ENCODE measurements at regions not wholly inside any gene's neighbourhood (a gene's known extent, or its start where the extent isn't known, plus 50 kb on each side); places are given as distances from the start of the nearest gene placed in this dataset.

GRCh38 chr6:134431421-134431859 is 113.5 kb upstream of the SGK1 start:
- peak overlapping the region in 1 of 2 experiments; percentile 18 for H3K14ac ChIP-seq (ENCODE audit: low read length in 2 of 2)
- no peak overlapping the region for H3K4me2 ChIP-seq (ENCODE audit: low read length, poor library complexity, severe bottlenecking)
- no peak overlapping the region for H2AFZ ChIP-seq (ENCODE audit: low read depth, low read length)
- H3K27me3 ChIP-seq (ENCODE audit: control insufficient read depth in 1 of 2, insufficient read depth in 1 of 2, low read length in 2 of 2) = no peaks in the 10 kb centered on the region
- H3K27ac ChIP-seq (ENCODE audit: low read length, poor library complexity, severe bottlenecking) = no peak overlapping the region
- no peak overlapping the region for H3K23ac ChIP-seq (ENCODE audit: low read length in 2 of 2)
- peaks cover under 1% of the 10 kb centered on the region for H3K4me1 ChIP-seq (ENCODE audit: control insufficient read depth, insufficient read depth, low read depth, low read length)
- H3K4me3 ChIP-seq (ENCODE audit: insufficient read depth in 1 of 2, low read depth in 1 of 2, low read length in 2 of 2) = no peak overlapping the region
- DNase-seq = no peak
- no peak overlapping the region for H2BK120ac ChIP-seq (ENCODE audit: low read depth, low read length)
- no peak overlapping the region for H3K9ac ChIP-seq (ENCODE audit: low read length)
- H3K79me1 ChIP-seq (replicated peaks; ENCODE audit: low read length, poor library complexity, severe bottlenecking) = no peaks in the 10 kb centered on the region
- H4K91ac ChIP-seq (ENCODE audit: low read length) = no peak overlapping the region
- no peak overlapping the region for H2BK5ac ChIP-seq (ENCODE audit: low read depth, low read length, poor library complexity, severe bottlenecking)
- 25% methylated on average over 2 of the region's 3 CpGs for WGBS
- H4K8ac ChIP-seq (ENCODE audit: low read length) = no peak overlapping the region
- no peak overlapping the region for H2AK5ac ChIP-seq (ENCODE audit: low read length, severe bottlenecking)
- H3K36me3 ChIP-seq (ENCODE audit: control insufficient read depth in 1 of 2, insufficient read depth in 2 of 2, low read depth in 1 of 2, low read length in 2 of 2) = no peaks in the 10 kb centered on the region
- H3K9me3 ChIP-seq (ENCODE audit: control insufficient read depth, low read length) = no peaks in the 10 kb centered on the region
- no peak overlapping the region for H2BK12ac ChIP-seq (ENCODE audit: low read length in 2 of 2)
- no peak overlapping the region for H2BK15ac ChIP-seq (ENCODE audit: low read depth, poor library complexity, severe bottlenecking)
- no peak overlapping the region for H3K18ac ChIP-seq (ENCODE audit: low read depth in 1 of 2, low read length in 2 of 2)
- H3K4ac ChIP-seq (ENCODE audit: low read depth in 1 of 2, low read length in 2 of 2) = no peak overlapping the region

- no peak overlapping the region for H3K9ac ChIP-seq (ENCODE audit: low read length)
Measured at GRCh38 chr6:134429861-134430380, 112.0 kb upstream of the SGK1 start.

GRCh38 chr6:134427721-134428120 is 109.8 kb upstream of the SGK1 start:
- Histone ChIP-seq H4K91ac (ENCODE audit: low read length) (no peak overlapping the region), H3K14ac (ENCODE audit: low read length in 2 of 2) (no peak overlapping the region), H3K27me3 (ENCODE audit: control insufficient read depth in 1 of 2, insufficient read depth in 1 of 2, low read length in 2 of 2) (no peaks in the 10 kb centered on the region), H3K4me1 (ENCODE audit: control insufficient read depth, insufficient read depth, low read depth, low read length) (peaks cover 3% of the 10 kb centered on the region), H3K9ac (ENCODE audit: low read length) (no peak overlapping the region), H2BK15ac (ENCODE audit: low read depth, poor library complexity, severe bottlenecking) (no peak overlapping the region), H3K18ac (ENCODE audit: low read depth in 1 of 2, low read length in 2 of 2) (no peak overlapping the region), H3K4me2 (ENCODE audit: low read length, poor library complexity, severe bottlenecking) (no peak overlapping the region), H4K8ac (ENCODE audit: low read length) (no peak overlapping the region), H3K27ac (ENCODE audit: low read length, poor library complexity, severe bottlenecking) (no peak overlapping the region), H2BK120ac (ENCODE audit: low read depth, low read length) (no peak overlapping the region), H3K9me3 (ENCODE audit: control insufficient read depth, low read length) (no peaks in the 10 kb centered on the region), H3K4ac (ENCODE audit: low read depth in 1 of 2, low read length in 2 of 2) (no peak overlapping the region), H2BK5ac (ENCODE audit: low read depth, low read length, poor library complexity, severe bottlenecking) (no peak overlapping the region), H2AFZ (ENCODE audit: low read depth, low read length) (no peak overlapping the region), H2AK5ac (ENCODE audit: low read length, severe bottlenecking) (peak overlapping the region; percentile 49), H3K4me3 (ENCODE audit: insufficient read depth in 1 of 2, low read depth in 1 of 2, low read length in 2 of 2) (no peak overlapping the region), H3K23ac (ENCODE audit: low read length in 2 of 2) (no peak overlapping the region), H3K79me1 (replicated peaks; ENCODE audit: low read length, poor library complexity, severe bottlenecking) (no peaks in the 10 kb centered on the region), H2BK12ac (ENCODE audit: low read length in 2 of 2) (no peak overlapping the region), H3K36me3 (ENCODE audit: control insufficient read depth in 1 of 2, insufficient read depth in 2 of 2, low read depth in 1 of 2, low read length in 2 of 2) (no peaks in the 10 kb centered on the region)
- DNase-seq = no peak
- WGBS = 83% methylated on average over 1 of the region's 1 CpG

More at GRCh38 chr6:134429861-134430380, 112.0 kb upstream of the SGK1 start:
- Histone ChIP-seq H2BK120ac (ENCODE audit: low read depth, low read length) (no peak overlapping the region), H3K27me3 (ENCODE audit: control insufficient read depth in 1 of 2, insufficient read depth in 1 of 2, low read length in 2 of 2) (no peaks in the 10 kb centered on the region), H3K79me1 (replicated peaks; ENCODE audit: low read length, poor library complexity, severe bottlenecking) (no peaks in the 10 kb centered on the region), H3K9me3 (ENCODE audit: control insufficient read depth, low read length) (no peaks in the 10 kb centered on the region), H2BK5ac (ENCODE audit: low read depth, low read length, poor library complexity, severe bottlenecking) (no peak overlapping the region), H2BK12ac (ENCODE audit: low read length in 2 of 2) (peak overlapping the region in 1 of 2 experiments; percentile 18), H3K27ac (ENCODE audit: low read length, poor library complexity, severe bottlenecking) (no peak overlapping the region), H2BK15ac (ENCODE audit: low read depth, poor library complexity, severe bottlenecking) (no peak overlapping the region), H3K4ac (ENCODE audit: low read depth in 1 of 2, low read length in 2 of 2) (no peak overlapping the region), H4K91ac (ENCODE audit: low read length) (no peak overlapping the region), H2AFZ (ENCODE audit: low read depth, low read length) (no peak overlapping the region), H3K23ac (ENCODE audit: low read length in 2 of 2) (no peak overlapping the region), H3K4me1 (ENCODE audit: control insufficient read depth, insufficient read depth, low read depth, low read length) (peaks cover 1% of the 10 kb centered on the region), H4K8ac (ENCODE audit: low read length) (no peak overlapping the region), H3K18ac (ENCODE audit: low read depth in 1 of 2, low read length in 2 of 2) (no peak overlapping the region), H2AK5ac (ENCODE audit: low read length, severe bottlenecking) (peak overlapping the region; percentile 1), H3K4me2 (ENCODE audit: low read length, poor library complexity, severe bottlenecking) (no peak overlapping the region), H3K4me3 (ENCODE audit: insufficient read depth in 1 of 2, low read depth in 1 of 2, low read length in 2 of 2) (no peak overlapping the region), H3K36me3 (ENCODE audit: control insufficient read depth in 1 of 2, insufficient read depth in 2 of 2, low read depth in 1 of 2, low read length in 2 of 2) (no peaks in the 10 kb centered on the region), H3K14ac (ENCODE audit: low read length in 2 of 2) (no peak overlapping the region)
- DNase-seq = no peak
- WGBS = 91% methylated on average over 4 of the region's 4 CpGs

- Histone ChIP-seq H3K79me1 (replicated peaks; ENCODE audit: low read length, poor library complexity, severe bottlenecking) (no peaks in the 10 kb centered on the region), H3K23ac (ENCODE audit: low read length in 2 of 2) (no peak overlapping the region), H2AFZ (ENCODE audit: low read depth, low read length) (no peak overlapping the region), H2BK120ac (ENCODE audit: low read depth, low read length) (no peak overlapping the region), H2BK12ac (ENCODE audit: low read length in 2 of 2) (peak overlapping the region in 1 of 2 experiments; percentile 15), H3K9me3 (ENCODE audit: control insufficient read depth, low read length) (no peaks in the 10 kb centered on the region), H2BK15ac (ENCODE audit: low read depth, poor library complexity, severe bottlenecking) (no peak overlapping the region), H2BK5ac (ENCODE audit: low read depth, low read length, poor library complexity, severe bottlenecking) (no peak overlapping the region), H4K8ac (ENCODE audit: low read length) (peak overlapping the region; percentile 49), H3K27me3 (ENCODE audit: control insufficient read depth in 1 of 2, insufficient read depth in 1 of 2, low read length in 2 of 2) (no peaks in the 10 kb centered on the region), H3K18ac (ENCODE audit: low read depth in 1 of 2, low read length in 2 of 2) (no peak overlapping the region), H3K27ac (ENCODE audit: low read length, poor library complexity, severe bottlenecking) (no peak overlapping the region), H4K91ac (ENCODE audit: low read length) (no peak overlapping the region), H3K9ac (ENCODE audit: low read length) (no peak overlapping the region), H3K4me2 (ENCODE audit: low read length, poor library complexity, severe bottlenecking) (no peak overlapping the region), H3K4me1 (ENCODE audit: control insufficient read depth, insufficient read depth, low read depth, low read length) (peaks cover 4% of the 10 kb centered on the region), H3K4me3 (ENCODE audit: insufficient read depth in 1 of 2, low read depth in 1 of 2, low read length in 2 of 2) (no peak overlapping the region), H3K14ac (ENCODE audit: low read length in 2 of 2) (no peak overlapping the region), H2AK5ac (ENCODE audit: low read length, severe bottlenecking) (peak overlapping the region; percentile 93), H3K36me3 (ENCODE audit: control insufficient read depth in 1 of 2, insufficient read depth in 2 of 2, low read depth in 1 of 2, low read length in 2 of 2) (no peaks in the 10 kb centered on the region), H3K4ac (ENCODE audit: low read depth in 1 of 2, low read length in 2 of 2) (no peak overlapping the region)
- WGBS = 78% methylated on average over 4 of the region's 4 CpGs
- DNase-seq = no peak
Measured at GRCh38 chr6:134426623-134427022, 108.7 kb upstream of the SGK1 start.

Measured in mesenchymal stem cell (in vitro differentiated cells and primary cell).